ENCODE measurements at regions not wholly inside any gene's neighbourhood (a gene's known extent, or its start where the extent isn't known, plus 50 kb on each side); places are given as distances from the start of the nearest gene placed in this dataset.

DNA sequence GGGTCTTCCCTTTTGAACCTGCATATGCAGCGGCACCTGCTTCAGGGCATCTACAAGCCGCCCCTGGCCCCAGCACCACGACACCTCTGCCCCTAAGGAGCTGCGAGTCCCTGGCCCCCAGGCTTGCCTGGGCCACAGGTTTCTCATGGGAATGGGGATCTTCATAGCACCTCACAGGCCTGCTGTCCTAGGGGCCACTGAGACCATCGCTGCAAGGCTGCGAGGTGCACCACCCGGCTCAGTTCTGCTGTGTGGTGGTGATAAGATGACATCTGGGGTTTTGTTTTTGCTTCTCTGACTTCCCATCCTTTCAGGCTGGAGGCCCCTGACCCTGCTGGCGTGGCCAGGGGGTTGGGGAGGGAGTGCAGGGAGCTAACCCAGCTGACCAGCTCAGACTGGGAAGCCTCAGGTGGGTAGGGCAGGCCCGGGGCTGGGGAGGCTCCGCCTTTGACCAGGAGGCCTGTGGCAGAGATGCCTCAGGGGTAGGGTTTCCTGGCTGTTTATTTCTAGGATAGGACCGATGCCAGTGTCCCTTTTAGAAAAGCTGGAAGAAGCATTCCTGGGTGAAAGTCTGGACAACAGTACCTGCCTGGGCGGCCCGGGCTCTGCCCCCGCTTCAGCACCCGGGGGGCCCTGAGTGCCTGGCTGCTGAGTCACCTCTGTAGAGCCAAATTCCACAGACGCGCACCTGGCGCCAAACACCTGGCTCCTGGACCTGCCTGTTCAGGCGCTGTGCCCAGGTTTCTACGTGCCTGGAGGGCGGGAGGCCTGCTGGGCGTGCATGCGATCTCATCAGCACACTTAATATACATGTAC is 264.7 kb downstream of the DLL1 start:
- no peak for FAIRE-seq

DNA sequence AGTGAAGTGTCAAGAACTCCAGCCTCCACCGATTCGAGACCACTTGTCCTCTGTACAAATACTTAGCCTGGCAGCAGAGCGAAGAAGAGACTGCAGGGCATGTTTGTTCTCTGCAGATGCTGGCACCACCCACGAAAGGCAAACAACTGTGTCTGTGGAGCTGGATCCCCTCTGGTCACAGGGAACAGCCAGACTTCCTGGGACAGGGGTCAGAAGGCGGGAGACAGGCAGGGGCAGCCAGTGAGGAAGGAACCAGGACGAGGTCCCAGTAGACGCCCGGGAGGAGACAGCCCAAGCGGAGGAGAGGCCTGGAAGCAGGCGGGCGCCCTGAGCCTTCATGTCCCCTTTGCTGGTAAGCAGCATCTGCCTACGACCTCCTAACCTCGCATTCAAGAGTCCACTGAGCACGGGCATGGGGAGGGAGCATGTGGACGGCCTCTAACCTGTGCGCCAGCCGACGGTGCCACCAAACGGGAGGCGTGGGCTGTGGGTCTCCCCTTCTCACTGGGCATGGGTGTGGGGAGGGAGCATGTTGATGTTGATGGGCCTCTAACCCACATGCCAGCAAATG is 265.5 kb downstream of the DLL1 start:
- no peak for FAIRE-seq

- FAIRE-seq: no peak
Observed at GRCh38 chr6:170024940-170025339, 265.9 kb downstream of the DLL1 start.

GRCh38 chr6:170023620-170024521 is 267.0 kb downstream of the DLL1 start:
- no peak for FAIRE-seq

DNA sequence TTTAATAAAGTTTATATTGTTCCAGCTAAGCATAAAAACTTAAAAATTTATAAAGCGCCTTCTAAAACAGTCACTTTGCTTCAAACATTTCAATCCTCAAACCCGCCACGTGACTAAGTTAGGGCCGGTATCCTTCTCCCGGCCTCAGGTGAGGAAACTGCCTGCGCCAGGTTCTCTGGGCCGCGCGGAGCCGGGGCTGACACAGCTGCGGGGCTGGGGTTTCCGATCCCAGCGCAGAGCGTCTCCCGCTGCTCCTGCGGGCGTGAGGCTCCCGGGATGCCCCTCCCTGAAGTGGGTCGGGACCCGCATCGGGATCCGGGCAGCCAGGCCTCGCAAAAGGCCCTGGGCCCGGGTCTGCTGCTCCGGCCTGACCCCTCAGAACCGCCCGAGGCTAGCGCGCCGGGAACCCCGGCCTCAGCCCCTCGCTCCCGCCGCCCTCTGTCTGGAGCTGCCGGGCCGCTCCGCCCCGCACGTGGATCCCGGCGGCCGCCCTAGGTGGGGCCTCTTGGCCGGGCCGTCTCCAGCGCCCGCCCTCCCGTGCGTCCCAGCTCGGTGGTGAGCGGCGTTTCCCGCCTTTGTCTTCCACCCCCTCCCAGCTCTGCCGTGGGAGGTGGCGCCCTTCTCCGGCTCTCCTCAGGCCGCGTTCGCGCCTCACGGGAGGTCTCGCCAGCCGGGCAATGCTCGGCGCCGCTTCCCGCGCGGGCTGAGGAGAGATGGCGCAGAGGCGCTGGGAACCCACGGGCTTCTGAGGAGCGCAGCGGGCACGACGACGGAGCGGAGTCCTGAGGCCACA is 267.9 kb downstream of the DLL1 start:
- no peak for FAIRE-seq

- no peak for FAIRE-seq
Observed at GRCh38 chr6:170022291-170022722, 268.6 kb downstream of the DLL1 start.

DNA sequence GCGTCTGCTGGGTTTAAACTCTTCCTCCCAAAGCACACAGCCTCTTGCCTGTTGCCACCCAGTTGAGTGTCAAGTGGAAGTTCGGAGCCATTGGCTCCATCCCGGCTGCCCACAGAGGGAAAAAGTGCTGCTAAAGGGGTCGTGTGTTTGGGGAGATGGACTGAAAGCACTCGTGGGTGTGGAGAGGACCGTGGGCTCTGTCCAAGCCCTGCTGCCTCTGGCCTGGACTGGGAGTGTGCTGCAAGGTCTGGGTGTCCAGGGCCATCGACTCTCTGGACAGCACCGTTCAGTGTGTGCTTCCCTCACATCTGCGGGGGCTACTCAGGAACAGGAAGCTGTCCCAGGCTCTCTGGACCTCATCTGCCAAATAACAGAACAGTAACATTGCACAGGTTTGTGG is 269.3 kb downstream of the DLL1 start:
- no peak for FAIRE-seq

DNA sequence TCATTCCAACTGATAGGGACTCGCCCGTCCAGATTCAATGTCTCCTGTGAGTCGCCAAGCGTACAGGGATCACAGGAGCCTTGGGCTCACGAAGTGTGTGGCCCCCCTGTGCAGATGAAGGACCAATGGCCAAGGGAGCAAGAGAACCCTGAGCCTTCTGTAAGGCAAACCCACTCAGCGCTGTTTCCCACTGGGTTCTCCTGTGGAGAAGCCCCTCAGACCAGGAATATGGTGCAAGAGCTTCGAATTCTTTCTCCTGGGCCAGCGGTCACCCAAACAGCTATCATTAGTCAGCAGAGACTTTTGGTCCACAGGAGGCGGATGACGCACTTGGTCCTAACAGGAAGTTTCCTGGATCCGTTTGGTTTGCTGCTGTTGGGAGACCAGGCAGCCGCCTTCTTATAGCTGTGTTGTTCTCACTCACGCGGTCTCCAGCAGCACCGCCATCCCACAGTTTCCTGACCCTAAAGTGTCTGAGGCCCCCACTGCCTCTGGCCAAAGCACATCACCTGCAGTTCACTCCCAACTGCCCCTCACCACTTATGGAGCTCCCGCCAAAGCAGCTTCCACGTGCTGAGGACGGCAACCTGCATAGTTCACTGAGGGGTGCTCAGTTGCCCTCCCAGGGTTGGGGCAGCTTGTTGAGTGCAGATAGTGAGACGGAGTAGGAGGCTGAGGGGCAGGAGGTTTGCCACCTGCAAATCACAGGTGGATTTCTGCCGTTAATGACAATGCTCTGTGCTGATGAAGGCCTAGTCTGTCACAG is 268.6 kb downstream of the ERMARD start:
- no peak for FAIRE-seq

GRCh38 chr6:170018936-170019817 is 267.8 kb downstream of the ERMARD start:
- FAIRE-seq: no peak

DNA sequence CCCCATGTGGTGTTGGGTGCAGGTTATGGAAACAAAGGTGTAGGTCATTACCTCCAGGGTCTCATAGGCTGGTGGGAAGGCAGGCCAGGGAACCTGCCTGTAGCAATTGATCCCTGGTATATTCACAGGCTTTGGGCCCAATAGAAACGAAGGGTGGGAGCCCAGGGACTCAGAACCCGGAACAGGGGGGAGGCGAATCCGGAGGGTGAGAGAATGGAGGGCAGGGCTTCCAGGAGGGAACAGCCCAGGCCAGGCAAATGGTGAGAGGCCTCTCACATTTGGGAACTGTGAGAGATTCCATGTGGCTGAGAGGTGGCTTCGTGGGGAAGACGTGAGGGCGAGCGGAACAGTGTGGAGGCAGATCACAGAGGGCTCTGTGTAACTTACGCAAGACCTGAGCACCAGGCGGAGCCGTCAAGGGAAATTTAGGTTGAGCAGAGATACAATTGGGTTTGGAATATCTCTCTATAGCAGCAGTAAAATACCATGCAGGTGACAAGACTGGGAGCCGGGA is 267.1 kb downstream of the ERMARD start:
- no peak for FAIRE-seq

DNA sequence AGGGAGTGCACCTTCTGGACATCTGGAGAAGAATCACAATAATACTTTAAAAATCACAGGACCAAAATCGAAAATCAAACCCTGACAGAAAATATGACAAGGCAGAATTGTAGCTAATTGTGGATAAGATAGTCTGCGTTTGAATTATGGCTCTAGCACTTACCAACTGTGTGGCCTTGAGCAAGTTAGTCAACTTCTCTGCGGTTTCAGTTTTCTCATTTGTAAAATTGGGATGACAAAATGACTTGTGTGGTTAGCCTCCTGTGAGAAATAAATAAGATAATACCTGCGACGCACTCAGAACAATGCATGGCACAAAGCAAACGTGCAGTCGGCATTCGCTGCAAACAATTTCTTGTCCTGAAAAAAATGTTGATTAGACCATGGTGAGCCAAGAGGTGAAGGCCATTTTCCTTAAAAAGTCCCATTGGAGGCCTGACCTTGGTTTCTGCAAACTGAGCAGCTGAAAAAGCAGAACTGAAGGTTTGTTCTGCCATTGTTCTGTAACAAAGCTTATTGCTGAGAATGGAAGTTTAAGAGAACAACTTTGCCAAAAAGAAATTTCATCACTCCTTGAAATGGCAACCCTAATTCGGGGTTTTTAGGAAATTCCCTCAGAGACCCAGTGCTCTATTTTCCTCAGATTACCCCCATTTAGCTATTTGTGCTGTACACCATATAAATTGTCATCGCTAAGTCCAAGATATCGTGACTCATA is 266.3 kb downstream of the ERMARD start:
- FAIRE-seq: no peak

DNA sequence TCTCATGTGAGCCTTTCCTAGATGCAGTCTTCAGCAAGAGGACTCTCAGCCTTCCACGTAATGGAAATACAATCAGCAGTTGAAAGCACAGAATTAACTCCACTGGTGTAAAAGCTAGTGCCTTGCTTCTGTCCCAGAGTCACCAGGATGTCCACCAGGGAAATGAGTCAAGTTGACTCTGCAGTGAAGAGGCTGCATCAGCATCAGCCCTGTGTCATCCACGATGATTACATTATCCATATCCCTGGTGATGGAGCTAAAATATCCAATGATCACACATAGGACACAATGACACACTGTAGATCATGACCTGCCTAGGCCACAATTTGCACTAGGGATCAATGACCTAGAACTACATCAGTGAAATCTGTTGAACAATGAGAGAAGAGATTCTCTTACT is 262.4 kb downstream of the ERMARD start:
- no peak for FAIRE-seq

- FAIRE-seq: no peak
Observed at GRCh38 chr6:170012037-170012330, 260.6 kb downstream of the ERMARD start.

DNA sequence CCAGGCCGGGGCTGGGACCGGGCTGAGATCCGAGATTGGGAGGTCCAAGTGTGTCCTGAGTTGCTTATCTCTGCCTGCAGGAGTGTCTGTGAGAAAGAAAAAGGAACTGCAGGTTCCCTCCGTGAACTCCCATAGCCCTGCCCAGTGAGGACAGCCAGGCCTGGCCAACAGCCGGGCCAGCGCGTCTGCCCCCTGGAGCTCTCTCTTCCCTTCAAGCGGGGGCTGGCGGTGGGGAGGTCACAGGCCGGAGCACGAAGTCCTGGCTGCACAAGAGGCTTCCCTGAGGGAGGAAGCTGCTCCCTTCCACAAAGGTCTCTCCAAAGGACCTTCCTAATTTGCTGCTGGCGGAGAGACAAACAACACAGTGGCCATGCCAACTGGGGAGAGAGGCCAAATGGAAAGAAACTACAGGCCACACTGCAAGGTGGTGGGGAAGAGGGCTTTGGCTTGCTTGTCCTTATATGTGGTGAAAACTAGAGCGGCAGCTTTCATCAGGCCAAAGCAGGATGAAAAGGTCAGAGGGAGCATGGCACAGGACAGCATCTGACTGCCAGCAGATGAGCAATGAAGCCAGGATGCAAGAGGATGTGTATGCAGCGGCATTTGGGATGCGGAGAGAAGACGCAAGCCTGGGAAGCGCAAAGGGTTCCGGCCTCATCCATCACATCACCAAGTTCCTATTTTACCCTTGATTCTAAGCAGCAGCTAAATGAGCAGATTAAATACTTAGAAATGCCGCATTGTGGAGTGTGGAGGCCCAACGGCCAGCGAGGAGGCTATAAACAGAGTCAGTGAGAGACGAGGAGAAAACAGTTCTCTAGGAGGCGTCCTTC is 260.0 kb downstream of the ERMARD start:
- no peak for FAIRE-seq

- FAIRE-seq: no peak
Observed at GRCh38 chr6:170010665-170011203, 259.3 kb downstream of the ERMARD start.

GRCh38 chr6:170008294-170008785 is 256.9 kb downstream of the ERMARD start:
- FAIRE-seq: no peak

DNA sequence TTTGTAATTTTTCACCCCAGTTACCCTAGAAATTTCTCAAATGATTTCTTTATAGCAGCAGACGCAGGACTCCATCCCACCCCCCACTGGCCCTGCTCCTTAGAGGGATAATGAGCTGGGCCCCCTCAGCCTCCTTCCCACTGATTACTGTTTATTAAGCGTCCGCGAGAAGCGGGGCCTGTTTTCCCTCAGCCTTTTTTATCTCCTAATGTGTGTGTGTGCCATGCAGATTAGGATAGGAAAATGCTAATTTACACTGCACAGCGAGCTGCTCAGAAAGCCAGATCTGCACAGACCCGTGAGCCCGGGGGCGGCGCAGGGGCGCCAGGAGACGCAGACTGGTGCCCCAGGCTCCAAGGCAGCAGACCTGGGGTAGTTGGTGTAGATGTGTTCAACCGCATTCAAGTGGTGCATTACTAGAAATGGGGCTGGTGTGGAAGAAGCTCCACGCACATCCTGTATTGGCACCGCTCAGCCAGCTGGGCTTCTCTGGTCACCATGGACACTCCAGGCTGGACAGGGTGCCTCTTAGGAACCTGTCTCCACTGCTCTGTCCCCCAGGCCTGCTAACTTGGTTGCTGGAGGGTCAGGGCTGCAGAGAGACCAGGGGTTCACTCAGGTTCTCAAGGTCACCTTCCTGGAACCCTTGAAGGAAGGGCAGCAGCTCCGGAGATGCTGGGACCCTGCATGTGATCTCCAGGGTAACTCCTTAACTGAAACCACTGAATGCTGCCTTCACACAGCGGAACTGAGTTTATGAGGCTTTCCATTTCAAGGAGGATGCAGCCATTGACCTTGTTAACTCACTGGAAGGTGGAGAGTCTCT is 256.3 kb downstream of the ERMARD start:
- FAIRE-seq: no peak
